GM18907 (cell line): ENCODE measurements at regions not wholly inside any gene's neighbourhood (a gene's known extent, or its start where the extent isn't known, plus 50 kb on each side); places are given as distances from the start of the nearest gene placed in this dataset.
"Not testable (repeated sequence)": the region's sequence is repeated elsewhere in the genome, so short reads cannot be mapped to it uniquely, and the experiment has no call there.

Experiments
- ATAC-seq: cut with Tn5 transposase; IDR thresholded peaks from one replicate; pipeline ENCODE4 v1.9.1; 2021; ENCODE audit warnings: mild to moderate bottlenecking, moderate library complexity; ENCODE audit not compliant: unreplicated experiment

GRCh38 chr1:182331387-182331786 lies 60.2 kb downstream of the GLUL start:
- no peak for ATAC-seq

GRCh38 chr1:182330303-182330702 lies 61.3 kb downstream of the GLUL start:
- no peak for ATAC-seq

- no peak for ATAC-seq
Observed at GRCh38 chr1:182329471-182329870, 62.1 kb downstream of the GLUL start.

GRCh38 chr1:182328591-182328990 lies 63.0 kb downstream of the GLUL start:
- no peak for ATAC-seq

GRCh38 chr1:182325339-182325738 lies 66.3 kb downstream of the GLUL start:
- ATAC-seq = no peak

- ATAC-seq = not testable (repeated sequence)
Observed at GRCh38 chr1:182321532-182321931, 70.1 kb downstream of the GLUL start.

- ATAC-seq = no peak
Observed at GRCh38 chr1:182317611-182318161, 73.9 kb downstream of the GLUL start.

- ATAC-seq = not testable (repeated sequence)
Observed at GRCh38 chr1:182316454-182316853, 75.1 kb downstream of the GLUL start.

- ATAC-seq = no peak
Observed at GRCh38 chr1:182315167-182315556, 76.4 kb downstream of the GLUL start.

- ATAC-seq = no peak
Observed at GRCh38 chr1:182309631-182310351, 81.8 kb downstream of the GLUL start.

- no peak for ATAC-seq
Observed at GRCh38 chr1:182308826-182309225, 82.8 kb downstream of the GLUL start.

- not testable (repeated sequence) for ATAC-seq
Observed at GRCh38 chr1:182307486-182307885, 84.1 kb downstream of the GLUL start.

- no peak for ATAC-seq
Observed at GRCh38 chr1:182305861-182306260, 85.7 kb downstream of the GLUL start.

- no peak for ATAC-seq
Observed at GRCh38 chr1:182304627-182305026, 87.0 kb downstream of the GLUL start.

- ATAC-seq = peak; percentile 14
Observed at GRCh38 chr1:182304218-182304617, 87.4 kb downstream of the GLUL start.

- peak; percentile 60 for ATAC-seq
Observed at GRCh38 chr1:182303778-182304177, 87.8 kb downstream of the GLUL start.

GRCh38 chr1:182301467-182302198 lies 90.0 kb downstream of the GLUL start:
- ATAC-seq = no peak

GRCh38 chr1:182301026-182301436 lies 90.6 kb downstream of the GLUL start:
- no peak for ATAC-seq

GRCh38 chr1:182299728-182300616 lies 91.6 kb downstream of the GLUL start:
- no peak for ATAC-seq

- ATAC-seq = not testable (repeated sequence)
Observed at GRCh38 chr1:182299054-182299727, 92.4 kb downstream of the GLUL start.
